Subcutaneous abdominal adipose tissue (tissue), 5 donors: ENCODE measurements at regions not wholly inside any gene's neighbourhood (a gene's known extent, or its start where the extent isn't known, plus 50 kb on each side); places are given as distances from the start of the nearest gene placed in this dataset.

Experiments used
- H3K27ac ChIP-seq: one replicate; pipeline ENCODE4 v1.7.0; 2013; ENCODE audit warnings: low read depth, mild to moderate bottlenecking, inconsistent platforms, low read length, moderate library complexity
- H3K27me3 ChIP-seq, 5 donors: one replicate each; pipeline ENCODE4 v1.7.0; 2013; ENCODE audit warnings: low read length in 5 of 5, inconsistent platforms in 1 of 5; ENCODE audit not compliant: control insufficient read depth in 5 of 5, insufficient read depth in 4 of 5
- H3K36me3 ChIP-seq, 5 donors: one replicate each; pipeline ENCODE4 v1.7.0; 2013; ENCODE audit warnings: low read length in 5 of 5; ENCODE audit not compliant: control insufficient read depth in 5 of 5, insufficient read depth in 5 of 5
- H3K4me1 ChIP-seq, 5 donors: one replicate each; pipeline ENCODE4 v1.7.0; 2013; ENCODE audit warnings: low read length in 5 of 5, mild to moderate bottlenecking in 3 of 5, moderate library complexity in 1 of 5; ENCODE audit not compliant: control insufficient read depth in 5 of 5, insufficient read depth in 5 of 5
- H3K4me3 ChIP-seq, 5 donors: one replicate each; pipeline ENCODE4 v1.7.0; 2013; ENCODE audit warnings: low read length in 5 of 5, low read depth in 1 of 5
- H3K9ac ChIP-seq, 5 donors: one replicate each; pipeline ENCODE4 v1.7.0; 2013; ENCODE audit warnings: low read length in 5 of 5, mild to moderate bottlenecking in 4 of 5, moderate library complexity in 3 of 5
- H3K9me3 ChIP-seq, 5 donors: one replicate each; pipeline ENCODE4 v1.7.0; 2013; ENCODE audit warnings: low read length in 5 of 5; ENCODE audit not compliant: control insufficient read depth in 5 of 5
- donor health status: healthy.
- donor health status: healthy.
- donor health status: healthy.
- donor health status: healthy.
- donor health status: healthy.

DNA sequence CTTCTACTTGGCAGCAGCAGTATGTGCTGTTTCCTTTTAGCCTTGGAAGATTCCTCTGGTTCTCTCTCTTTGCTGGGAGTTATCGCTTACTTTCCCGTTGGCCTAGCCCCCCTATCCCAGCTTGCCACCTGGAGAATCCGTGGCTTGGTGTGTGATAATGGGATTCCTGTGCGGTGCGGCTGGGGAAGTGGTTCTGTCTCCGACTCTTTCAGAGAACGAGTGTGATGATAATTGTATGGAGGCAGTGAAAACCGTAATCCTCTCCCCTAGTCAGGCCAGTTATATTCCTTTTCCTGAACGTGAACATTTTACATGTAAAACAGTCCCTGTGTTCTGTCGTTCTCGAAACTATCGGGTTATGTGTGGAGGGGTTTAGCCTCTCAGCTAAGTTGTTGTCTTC, 300.1 kb upstream of the C2CD4B start:
- no peak overlapping the region for H3K9ac ChIP-seq
- peaks cover 5 to 55% (median 38%) of the 10 kb centered on the region in 5 donors for H3K4me1 ChIP-seq
- no peaks in the 10 kb centered on the region for H3K27me3 ChIP-seq
- H3K9me3 ChIP-seq, result no peaks in the 10 kb centered on the region
- H3K4me3 ChIP-seq, result no peak overlapping the region
- H3K27ac ChIP-seq, result no peak overlapping the region
- no peaks in the 10 kb centered on the region for H3K36me3 ChIP-seq

DNA sequence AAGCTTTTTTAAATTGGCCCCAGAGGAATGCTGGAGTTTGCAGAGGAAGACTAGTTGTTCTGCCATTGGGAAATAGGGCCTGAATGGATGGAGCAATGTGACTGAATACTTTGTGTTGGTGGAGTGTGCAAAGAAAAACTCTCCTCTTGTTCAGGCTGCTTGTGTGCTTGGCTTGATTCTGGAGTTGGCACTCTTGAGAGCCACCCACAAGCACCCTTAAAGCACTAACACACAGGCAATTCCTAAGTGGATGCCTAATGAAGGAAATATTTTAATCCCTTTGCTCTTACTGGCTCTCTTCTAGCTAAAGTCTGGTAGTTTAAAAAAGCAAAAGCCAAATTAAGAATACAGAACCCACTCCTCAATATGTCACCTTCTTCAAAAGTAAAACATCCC, 304.4 kb upstream of the C2CD4B start:
- Histone ChIP-seq H3K4me1 (peaks cover 10 to 86% (median 70%) of the 10 kb centered on the region in 5 donors), H3K36me3 (no peaks in the 10 kb centered on the region), H3K9me3 (no peaks in the 10 kb centered on the region), H3K27me3 (no peaks in the 10 kb centered on the region), H3K4me3 (no peak overlapping the region), H3K9ac (no peak overlapping the region), H3K27ac (peak overlapping the region; percentile 92)

DNA sequence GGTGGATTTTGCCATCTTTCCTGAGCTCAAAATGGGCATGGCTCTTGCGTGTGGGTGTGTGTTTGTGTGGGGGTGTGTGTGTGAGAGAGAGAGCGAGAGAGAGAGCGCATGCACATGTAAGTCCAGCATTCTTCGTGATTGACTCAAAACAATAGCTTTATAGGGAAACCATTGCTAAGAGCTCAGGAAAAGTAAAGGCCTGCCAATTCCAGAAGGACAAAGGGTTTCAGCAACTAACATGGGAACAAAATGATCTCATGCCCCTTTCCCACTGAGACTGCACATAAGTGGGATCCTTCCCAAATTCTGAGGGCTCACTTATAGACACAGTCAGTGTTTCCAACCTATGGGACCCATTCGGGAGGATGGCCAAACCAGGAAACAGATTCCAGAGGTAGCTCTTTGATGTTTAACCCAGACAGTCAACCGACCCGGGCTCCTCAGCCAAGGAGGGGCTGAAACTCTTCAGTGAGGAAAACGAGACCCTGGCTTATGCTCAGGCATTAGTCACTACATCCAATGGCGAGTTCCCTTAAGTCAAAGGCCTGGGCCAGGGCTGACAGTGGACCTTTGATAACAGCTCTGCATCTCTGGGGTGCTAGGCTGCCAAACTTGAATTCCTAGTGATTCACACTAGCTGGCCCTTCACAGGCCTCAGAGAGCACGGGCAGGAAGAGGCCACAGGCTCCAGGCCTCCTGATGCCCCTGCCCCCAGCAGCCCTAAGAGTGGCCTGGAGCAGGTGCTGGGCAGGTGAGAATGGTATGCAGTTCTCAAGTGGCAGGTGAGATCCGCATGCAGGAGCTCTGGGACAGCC, 305.0 kb upstream of the C2CD4B start:
- Histone ChIP-seq H3K27ac (peak overlapping the region; percentile 92), H3K4me1 (peaks cover 10 to 87% (median 76%) of the 10 kb centered on the region in 5 donors), H3K9me3 (no peaks in the 10 kb centered on the region), H3K36me3 (no peaks in the 10 kb centered on the region), H3K27me3 (no peaks in the 10 kb centered on the region), H3K9ac (peak overlapping the region in 1 of 5 donors; percentile 52), H3K4me3 (no peak overlapping the region)

DNA sequence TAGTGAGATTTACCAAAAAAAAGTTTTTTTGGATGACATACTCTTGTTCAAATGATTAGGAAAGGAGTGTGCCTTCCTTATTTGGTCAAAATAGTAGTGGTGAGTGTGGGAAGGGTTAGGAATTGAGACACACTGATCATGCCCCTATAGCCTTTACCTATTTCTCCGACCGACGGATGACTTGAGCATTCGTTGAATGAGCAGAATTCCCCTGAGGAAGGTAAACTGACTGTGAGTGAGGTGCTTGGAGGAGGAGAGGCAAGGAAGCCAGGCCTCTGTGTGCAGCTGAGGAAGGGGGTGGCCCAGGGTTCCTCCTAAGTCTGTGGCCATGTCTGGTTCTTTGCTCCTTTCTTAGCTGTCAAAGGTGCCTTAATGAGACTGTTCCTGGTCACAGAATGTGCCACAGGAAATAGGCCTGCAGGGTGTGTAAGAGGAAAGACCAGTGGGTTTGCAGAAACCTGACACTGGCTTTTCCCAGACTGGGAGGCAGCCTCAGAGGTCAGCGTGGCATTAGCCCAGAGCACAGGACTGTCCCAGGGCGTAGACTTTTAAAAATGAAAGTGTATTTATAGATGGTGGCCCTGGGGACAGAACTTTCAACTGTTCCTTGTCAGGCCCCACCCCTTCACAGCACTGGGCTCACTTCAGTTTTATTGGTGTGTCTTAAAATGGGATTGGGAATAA, 307.7 kb upstream of the C2CD4B start:
- Histone ChIP-seq H3K9me3 (no peaks in the 10 kb centered on the region), H3K27me3 (no peaks in the 10 kb centered on the region), H3K9ac (peak overlapping the region in 1 of 5 donors; percentile 63), H3K4me3 (no peak overlapping the region), H3K4me1 (peaks cover 10 to 78% (median 72%) of the 10 kb centered on the region in 5 donors), H3K36me3 (no peaks in the 10 kb centered on the region), H3K27ac (peak overlapping the region; percentile 92)

DNA sequence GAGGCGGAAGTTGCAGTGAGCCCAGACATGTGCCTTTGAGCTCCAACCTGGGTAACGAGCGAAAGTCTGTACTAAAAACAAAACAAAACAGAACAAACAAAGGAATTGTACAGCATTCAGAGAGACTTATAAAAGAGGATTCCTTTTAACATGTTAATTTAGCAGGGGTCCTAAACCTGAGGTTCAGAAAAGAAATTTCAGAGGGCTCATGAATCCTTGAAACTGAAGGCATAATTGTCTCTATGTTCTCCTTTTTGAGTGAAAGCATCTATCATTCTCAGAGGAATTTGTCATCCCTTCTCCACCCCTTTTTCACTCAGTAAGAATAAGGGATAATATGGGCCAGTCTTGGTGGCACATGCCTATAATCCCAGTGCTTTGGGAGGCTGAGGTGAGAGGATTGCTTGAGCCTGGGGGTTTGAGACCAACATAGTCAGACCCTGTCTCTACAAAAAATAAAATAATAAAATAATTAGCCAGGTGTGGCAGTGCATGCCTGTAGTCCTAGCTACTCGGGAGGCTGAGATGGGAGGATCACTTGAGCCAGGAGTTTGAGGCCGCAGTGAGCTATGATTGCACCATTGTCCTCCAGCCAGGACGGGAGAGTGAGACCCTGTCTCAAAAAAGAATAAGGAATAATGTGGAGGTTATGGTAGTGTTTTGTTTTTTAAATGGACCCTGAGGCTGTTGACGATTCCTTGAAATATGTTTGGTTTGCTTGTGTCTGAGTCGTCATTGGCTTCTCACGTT, 309.1 kb upstream of the C2CD4B start:
- Histone ChIP-seq H3K27me3 (no peaks in the 10 kb centered on the region), H3K27ac (peak overlapping the region; percentile 92), H3K4me1 (peaks cover 10 to 76% (median 67%) of the 10 kb centered on the region in 5 donors)

GRCh38 chr15:62474771-62475124, 309.7 kb upstream of the C2CD4B start:
- Histone ChIP-seq H3K4me1 (peaks cover 10 to 71% (median 61%) of the 10 kb centered on the region in 5 donors), H3K27me3 (no peaks in the 10 kb centered on the region), H3K4me3 (no peak overlapping the region), H3K9ac (no peak overlapping the region), H3K36me3 (no peaks in the 10 kb centered on the region), H3K9me3 (no peaks in the 10 kb centered on the region), H3K27ac (peak overlapping the region; percentile 92)

More for the DNA sequence above, 309.1 kb upstream of the C2CD4B start:
- Histone ChIP-seq H3K4me3 (no peak overlapping the region), H3K9ac (no peak overlapping the region), H3K9me3 (no peaks in the 10 kb centered on the region), H3K36me3 (no peaks in the 10 kb centered on the region)

DNA sequence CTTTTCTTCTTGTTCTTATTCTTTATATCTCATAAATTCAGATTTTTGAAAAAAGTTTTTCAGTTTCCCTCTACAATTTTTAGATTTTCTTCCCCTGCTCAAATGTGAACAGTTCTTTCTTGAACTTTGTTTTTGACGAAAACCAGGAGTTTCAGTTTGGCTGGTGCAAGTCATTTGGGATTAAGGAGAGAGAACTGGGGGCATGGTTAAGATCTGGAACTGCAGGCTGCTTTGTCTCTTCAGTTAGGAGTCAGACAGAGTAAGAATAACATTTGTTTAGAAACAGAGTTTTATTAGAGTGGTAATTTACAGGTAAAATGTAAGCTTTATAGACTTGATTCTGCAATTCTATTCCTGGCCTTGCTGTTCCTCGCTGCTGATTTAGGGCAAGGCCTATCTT, 310.5 kb upstream of the C2CD4B start:
- H3K4me1 ChIP-seq, result peaks cover 5 to 62% (median 53%) of the 10 kb centered on the region in 5 donors

DNA sequence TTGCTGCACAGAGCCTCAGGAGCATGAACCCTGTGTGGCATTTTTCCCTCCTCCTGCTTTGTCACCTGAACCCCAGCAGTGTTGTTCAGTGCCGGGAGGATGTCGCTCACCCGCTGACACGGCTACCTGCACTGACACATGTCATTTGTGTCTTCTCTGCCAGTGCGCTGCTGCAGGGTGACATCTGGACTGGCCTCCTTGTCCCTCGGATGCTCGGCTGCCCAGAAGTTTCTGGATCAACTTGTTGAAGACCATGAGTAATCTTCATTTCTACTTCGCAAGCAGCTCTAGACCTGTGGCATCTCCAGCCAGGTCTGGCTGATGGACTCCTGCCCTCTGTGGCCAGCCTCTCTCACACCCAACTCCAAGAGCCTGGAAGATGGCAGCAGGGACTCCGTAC, 311.1 kb upstream of the C2CD4B start:
- H3K27ac ChIP-seq, result peak overlapping the region; percentile 92
- no peaks in the 10 kb centered on the region for H3K27me3 ChIP-seq
- peak overlapping the region in 1 of 5 donors; percentile 13 for H3K4me3 ChIP-seq
- peaks cover 5 to 57% (median 50%) of the 10 kb centered on the region in 5 donors for H3K4me1 ChIP-seq
- H3K36me3 ChIP-seq, result no peaks in the 10 kb centered on the region
- no peaks in the 10 kb centered on the region for H3K9me3 ChIP-seq
- H3K9ac ChIP-seq, result peak overlapping the region in 1 of 5 donors; percentile 23

More for the DNA sequence above, 310.5 kb upstream of the C2CD4B start:
- H3K9me3 ChIP-seq, result no peaks in the 10 kb centered on the region
- no peaks in the 10 kb centered on the region for H3K27me3 ChIP-seq
- no peak overlapping the region for H3K4me3 ChIP-seq
- peak overlapping the region in 2 of 5 donors; percentile 23 to 36 for H3K9ac ChIP-seq
- H3K36me3 ChIP-seq, result no peaks in the 10 kb centered on the region
- peak overlapping the region; percentile 92 for H3K27ac ChIP-seq

GRCh38 chr15:62477929-62478328, 312.8 kb upstream of the C2CD4B start:
- no peak overlapping the region for H3K4me3 ChIP-seq
- no peak overlapping the region for H3K27ac ChIP-seq
- no peak overlapping the region for H3K9ac ChIP-seq
- H3K4me1 ChIP-seq, result peaks cover 4 to 46% (median 38%) of the 10 kb centered on the region in 5 donors
- no peaks in the 10 kb centered on the region for H3K27me3 ChIP-seq
- H3K36me3 ChIP-seq, result no peaks in the 10 kb centered on the region
- no peaks in the 10 kb centered on the region for H3K9me3 ChIP-seq
